IMR-90 (cell line): ENCODE measurements at regions not wholly inside any gene's neighbourhood (a gene's known extent, or its start where the extent isn't known, plus 50 kb on each side); places are given as distances from the start of the nearest gene placed in this dataset.
A peak's percentile ranks its signal among the peaks of the same experiment; 100 is the strongest.

ENCODE experiments used
- ATAC-seq: fragments of 200-7000 bp; cut with Tn5 transposase; 2 replicates; pipeline ENCODE4 v1.9.1; 2020; ENCODE audit warnings: low read depth, mild to moderate bottlenecking, moderate library complexity
- BruUV-seq: library from RNA; stranded (reverse); fragments of 400-500 nt; replicated peaks from 2 replicates; lab custom pipeline; 2021; lab: Mats Ljungman, UMichigan
- CTCF ChIA-PET: fragments of 300-600 bp; formaldehyde crosslinking; extraction: SDS; loops from one replicate; lab custom pipeline; 2021; ENCODE audit warnings: antibody characterized with exemption; lab: Yijun Ruan, JAX
- POLR2A ChIA-PET: fragments of 300-600 bp; sonication (Branson Sonifier 250); formaldehyde crosslinking; loops from one replicate; lab custom pipeline; 2022; ENCODE audit warnings: antibody characterized with exemption; ENCODE audit not compliant: unreplicated experiment; lab: Charles Lee
- DNase-seq: peaks from one replicate; pipeline ENCODE4 v3.0.0; 2013
- H2AFZ ChIP-seq: replicated peaks from 2 replicates; pipeline ENCODE3; 2013; ENCODE audit warnings: low read length, mild to moderate bottlenecking; ENCODE audit not compliant: poor library complexity
- H2AK5ac ChIP-seq: 2 replicates; pipeline ENCODE4 v1.6.1; 2013; ENCODE audit warnings: low read depth, low read length, inconsistent platforms
- H2AK9ac ChIP-seq: replicated peaks from 2 replicates; pipeline ENCODE3; 2013; ENCODE audit warnings: mild to moderate bottlenecking, low read depth, low read length, moderate library complexity; ENCODE audit not compliant: poor library complexity
- H2BK120ac ChIP-seq: 2 replicates; pipeline ENCODE4 v1.6.1; 2013; ENCODE audit warnings: low read depth, low read length, inconsistent platforms
- H2BK15ac ChIP-seq: 3 replicates; pipeline ENCODE4 v1.6.1; 2013; ENCODE audit warnings: low read depth, low read length, inconsistent platforms
- H2BK20ac ChIP-seq: 2 replicates; pipeline ENCODE4 v1.6.1; 2013; ENCODE audit warnings: low read depth, mild to moderate bottlenecking, inconsistent platforms, low read length, moderate library complexity
- H2BK5ac ChIP-seq: 2 replicates; pipeline ENCODE4 v1.6.1; 2013; ENCODE audit warnings: mild to moderate bottlenecking, low read depth, low read length, inconsistent platforms; ENCODE audit not compliant: poor library complexity, severe bottlenecking
- H3K14ac ChIP-seq: replicated peaks from 2 replicates; pipeline ENCODE4 v1.6.1; 2013; ENCODE audit warnings: low read depth, low read length, inconsistent platforms
- H3K18ac ChIP-seq: 2 replicates; pipeline ENCODE4 v1.6.1; 2013; ENCODE audit warnings: low read depth, low read length, control low read depth
- H3K23ac ChIP-seq: 2 replicates; pipeline ENCODE4 v1.6.1; 2013; ENCODE audit warnings: low read depth, low read length, inconsistent platforms
- H3K27ac ChIP-seq: 2 replicates; pipeline ENCODE4 v1.5.1; 2013; ENCODE audit warnings: mild to moderate bottlenecking, control low read depth, low read length; ENCODE audit not compliant: insufficient read depth
- H3K27me3 ChIP-seq: 2 replicates; pipeline ENCODE4 v1.6.1; 2013; ENCODE audit warnings: low read length; ENCODE audit not compliant: control insufficient read depth, insufficient read depth
- H3K36me3 ChIP-seq: 2 replicates; pipeline ENCODE4 v1.6.1; 2013; ENCODE audit warnings: low read length, mixed read lengths; ENCODE audit not compliant: control insufficient read depth, insufficient read depth
- H3K4ac ChIP-seq: 2 replicates; pipeline ENCODE4 v1.6.1; 2013; ENCODE audit warnings: low read depth, low read length, inconsistent platforms
- H3K4me1 ChIP-seq: 2 replicates; pipeline ENCODE4 v1.6.1; 2013; ENCODE audit warnings: low read length, mixed read lengths; ENCODE audit not compliant: control insufficient read depth, insufficient read depth
- H3K4me2 ChIP-seq: 2 replicates; pipeline ENCODE4 v1.6.1; 2013; ENCODE audit warnings: low read depth, mild to moderate bottlenecking, control low read depth, low read length, moderate library complexity
- H3K4me3 ChIP-seq: 2 replicates; pipeline ENCODE4 v1.5.1; 2013; ENCODE audit warnings: low read depth, mild to moderate bottlenecking, control low read depth, low read length, moderate library complexity; ENCODE audit not compliant: insufficient read depth
- H3K56ac ChIP-seq: 2 replicates; pipeline ENCODE4 v1.6.1; 2013; ENCODE audit warnings: low read length, inconsistent platforms; ENCODE audit not compliant: insufficient read depth; ENCODE audit errors: extremely low read depth
- H3K79me1 ChIP-seq, 2 experiments: 2 replicates each; pipeline ENCODE4 v1.6.1; 2013; ENCODE audit warnings: low read length in 2 of 2, inconsistent platforms in 1 of 2, low read depth in 1 of 2
- H3K9ac ChIP-seq: 2 replicates; pipeline ENCODE4 v1.6.1; 2013; ENCODE audit warnings: low read depth, low read length, control low read depth
- H3K9me1 ChIP-seq: 2 replicates; pipeline ENCODE4 v1.6.1; 2013; ENCODE audit warnings: low read length, inconsistent platforms; ENCODE audit not compliant: insufficient read depth
- H3K9me3 ChIP-seq: 2 replicates; pipeline ENCODE4 v1.6.1; 2013; ENCODE audit warnings: low read length; ENCODE audit not compliant: control insufficient read depth, insufficient read depth
- H4K20me1 ChIP-seq: 2 replicates; pipeline ENCODE4 v1.6.1; 2013; ENCODE audit warnings: low read length, inconsistent platforms; ENCODE audit not compliant: insufficient read depth
- H4K5ac ChIP-seq: 2 replicates; pipeline ENCODE4 v1.6.1; 2013; ENCODE audit warnings: mild to moderate bottlenecking, low read depth, low read length, control low read depth
- H4K8ac ChIP-seq, 2 experiments: 2 replicates each; pipeline ENCODE4 v1.6.1; 2013; ENCODE audit warnings: low read depth in 2 of 2, low read length in 2 of 2, control low read depth in 1 of 2, inconsistent platforms in 1 of 2
- H4K91ac ChIP-seq: 2 replicates; pipeline ENCODE4 v1.6.1; 2013; ENCODE audit warnings: low read depth, low read length, inconsistent platforms; ENCODE audit not compliant: insufficient read depth
- BHLHE40 ChIP-seq: fragments of 150-350 bp; IDR thresholded peaks from 2 replicates; pipeline ENCODE4 v1.6.1; 2016; ENCODE audit warnings: mild to moderate bottlenecking, low read depth, low read length
- MAFK ChIP-seq: IDR thresholded peaks from 2 replicates; pipeline ENCODE4 v1.6.1; 2012; ENCODE audit warnings: low read depth, low read length, improper control_type of control experiment
- MXI1 ChIP-seq: IDR thresholded peaks from 2 replicates; pipeline ENCODE4 v1.6.1; 2012; ENCODE audit warnings: low read depth, mild to moderate bottlenecking, low read length, moderate library complexity, borderline replicate concordance
- whole genome bisulfite sequencing, 2 experiments: methylation state at CpG; one replicate each; pipeline versions ENCODE4 v1.1.5 to v1.1.7; 2013; ENCODE audit warnings: missing lambda C conversion rate in 2 of 2; ENCODE audit not compliant: insufficient read length in 1 of 2; ENCODE audit errors: extremely low coverage in 2 of 2; 5-methylcytosine and 5-hydroxymethylcytosine counted together
- dilution Hi-C: fragments of 300-500 bp; cut with HindIII; formaldehyde crosslinking; loops from one replicate; pipeline ENCODE4 v1.14.3; 2018; ENCODE audit warnings: low sequenced_read_pairs; ENCODE audit not compliant: unreplicated experiment
- in situ Hi-C: fragments of 300-500 bp; cut with MboI; formaldehyde crosslinking; loops from 3 replicates; pipeline ENCODE4 v1.14.3; 2019; ENCODE audit warnings: low sequenced_read_pairs, inconsistent platforms, mixed read lengths
- intact Hi-C: fragments of 100-400 bp; cut with micrococcal nuclease; formaldehyde crosslinking; loops from 2 replicates; pipeline ENCODE4 v1.10.0; 2022
- TF ChIP-seq, protein P1 (sequence below): conservative IDR thresholded peaks from 2 replicates; pipeline ENCODE4 v1.5.1; 2012; ENCODE audit warnings: mild to moderate bottlenecking, low read depth, low read length, improper control_type of control experiment

GRCh38 chr3:109918740-109919139 lies 581.4 kb upstream of the DPPA4 start:
- DNase-seq (peak; percentile 34), ATAC-seq (no peak)
- intact Hi-C loops (no loop called here), dilution Hi-C loops (no loop called here), in situ Hi-C loops (no loop called here)
- no peaks in the 10 kb centered on the region for H3K27me3 ChIP-seq
- no peak overlapping the region for H3K4me3 ChIP-seq
- CTCF ChIA-PET: interaction anchor here (0.6 kb wide), 1 partner anchor 55 kb away, joined by 3 read pairs; no protein-coding TSS in a partner anchor
- H3K36me3 ChIP-seq: no peaks in the 10 kb centered on the region
- H3K4me2 ChIP-seq: peak overlapping the region; percentile 36; the same call in 1 of the 2 replicates
- no peak overlapping the region for H4K91ac ChIP-seq
- no peak overlapping the region for H3K27ac ChIP-seq
- no peak overlapping the region for H2BK120ac ChIP-seq
- H3K9me1 ChIP-seq: no peaks in the 10 kb centered on the region
- no peak overlapping the region for H3K4ac ChIP-seq
- no peak overlapping the region for H2AK9ac ChIP-seq
- POLR2A ChIA-PET: no interaction called here
- no peak overlapping the region for H2BK5ac ChIP-seq
- no peaks in the 10 kb centered on the region for H4K20me1 ChIP-seq
- no peak overlapping the region for H3K18ac ChIP-seq
- H4K5ac ChIP-seq: no peak overlapping the region
- peak overlapping the region in 1 of 2 experiments; percentile 42; a peak in 1 of 4 replicates for H4K8ac ChIP-seq
- no peak overlapping the region; the same call in 1 of the 2 replicates for H3K14ac ChIP-seq
- WGBS, 2 experiments: no CpG with 5 or more reads among the region's 2 CpGs
- no peak overlapping the region for H3K56ac ChIP-seq
- no peak overlapping the region for H3K9ac ChIP-seq
- BruUV-seq: no TSS peak
- H3K23ac ChIP-seq: no peak overlapping the region
- H2AFZ ChIP-seq: no peak overlapping the region
- H2BK15ac ChIP-seq: no peak overlapping the region
- no peaks in the 10 kb centered on the region; the same call in 1 of the 2 replicates for H3K9me3 ChIP-seq
- H2BK20ac ChIP-seq: no peak overlapping the region
- TF ChIP-seq BHLHE40 (no peak), MAFK (no peak), MXI1 (no peak)
- TF ChIP-seq, protein P1, sequence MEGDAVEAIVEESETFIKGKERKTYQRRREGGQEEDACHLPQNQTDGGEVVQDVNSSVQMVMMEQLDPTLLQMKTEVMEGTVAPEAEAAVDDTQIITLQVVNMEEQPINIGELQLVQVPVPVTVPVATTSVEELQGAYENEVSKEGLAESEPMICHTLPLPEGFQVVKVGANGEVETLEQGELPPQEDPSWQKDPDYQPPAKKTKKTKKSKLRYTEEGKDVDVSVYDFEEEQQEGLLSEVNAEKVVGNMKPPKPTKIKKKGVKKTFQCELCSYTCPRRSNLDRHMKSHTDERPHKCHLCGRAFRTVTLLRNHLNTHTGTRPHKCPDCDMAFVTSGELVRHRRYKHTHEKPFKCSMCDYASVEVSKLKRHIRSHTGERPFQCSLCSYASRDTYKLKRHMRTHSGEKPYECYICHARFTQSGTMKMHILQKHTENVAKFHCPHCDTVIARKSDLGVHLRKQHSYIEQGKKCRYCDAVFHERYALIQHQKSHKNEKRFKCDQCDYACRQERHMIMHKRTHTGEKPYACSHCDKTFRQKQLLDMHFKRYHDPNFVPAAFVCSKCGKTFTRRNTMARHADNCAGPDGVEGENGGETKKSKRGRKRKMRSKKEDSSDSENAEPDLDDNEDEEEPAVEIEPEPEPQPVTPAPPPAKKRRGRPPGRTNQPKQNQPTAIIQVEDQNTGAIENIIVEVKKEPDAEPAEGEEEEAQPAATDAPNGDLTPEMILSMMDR: no peak
- H2AK5ac ChIP-seq: no peak overlapping the region
- H3K79me1 ChIP-seq: no peaks in the 10 kb centered on the region
- no peaks in the 10 kb centered on the region for H3K4me1 ChIP-seq
